Psoas muscle (tissue), 7 donors: ENCODE measurements at regions not wholly inside any gene's neighbourhood (a gene's known extent, or its start where the extent isn't known, plus 50 kb on each side); places are given as distances from the start of the nearest gene placed in this dataset.

Experiments used
- ATAC-seq, 4 donors: fragments of 200-7000 bp; cut with Tn5 transposase; one replicate each; pipeline ENCODE4 v1.9.1; 2020; ENCODE audit warnings: moderate library complexity in 3 of 4, mild to moderate bottlenecking in 2 of 4
- DNase-seq, 2 donors: peaks; one replicate each; pipeline ENCODE4 v3.0.0-alpha.2; 2020
- H3K27ac ChIP-seq: fragments of 200-600 bp; one replicate; pipeline ENCODE4 v1.8.0; 2022
- H3K27me3 ChIP-seq, 3 donors: fragments of 200-600 bp in 1 of 3; one replicate each; pipeline versions ENCODE4 v1.6.1 to v1.8.0; 2013 to 2022; ENCODE audit warnings: low read length in 2 of 3, mild to moderate bottlenecking in 2 of 3, moderate library complexity in 1 of 3; ENCODE audit not compliant: insufficient read depth in 3 of 3
- H3K36me3 ChIP-seq, 2 donors: fragments of 200-600 bp in 1 of 2; one replicate each; pipeline versions ENCODE4 v1.6.1 to v1.8.0; 2013 to 2022; ENCODE audit warnings: low read depth in 1 of 2, mild to moderate bottlenecking in 1 of 2, moderate library complexity in 1 of 2; ENCODE audit not compliant: insufficient read depth in 1 of 2
- H3K4me1 ChIP-seq: fragments of 200-600 bp; one replicate; pipeline ENCODE4 v1.8.0; 2022
- H3K4me3 ChIP-seq: fragments of 200-600 bp; one replicate; pipeline ENCODE4 v1.8.0; 2022; ENCODE audit warnings: mild to moderate bottlenecking
- H3K9me3 ChIP-seq: fragments of 200-600 bp; one replicate; pipeline ENCODE4 v1.8.0; 2022
- WGBS, 3 donors: extraction: QIAGEN DNeasy Blood & Tissue Kit; methylation state at CpG; one replicate each; pipeline versions ENCODE4 v1.1.6 to v1.1.7; 2013; 5-methylcytosine and 5-hydroxymethylcytosine counted together
- intact Hi-C, 2 donors: fragments of 100-400 bp; cut with DNase I; formaldehyde crosslinking; loops; one replicate each; pipeline versions ENCODE4 v1.11.0 to v1.14.2; 2022
- TF ChIP-seq, protein P1 (sequence below): fragments of 200-600 bp; IDR thresholded peaks from one replicate; pipeline ENCODE4 v1.8.0; 2022; ENCODE audit warnings: antibody characterized with exemption
- donor health status: healthy with polysubstance abuse.
- donor health status: DM: no; HTN: no; CAD: no; lungs with moderate emphysema.
- donor health status: Bipolar disorder and iron deficiency.
- donor health status: healthy.
- donor health status: DM: yes; HTN: yes; CAD: no.
- donor health status: DM: no; HTN: no; CAD: no.
- donor health status: DM: yes; HTN: yes; CAD: no.

DNA sequence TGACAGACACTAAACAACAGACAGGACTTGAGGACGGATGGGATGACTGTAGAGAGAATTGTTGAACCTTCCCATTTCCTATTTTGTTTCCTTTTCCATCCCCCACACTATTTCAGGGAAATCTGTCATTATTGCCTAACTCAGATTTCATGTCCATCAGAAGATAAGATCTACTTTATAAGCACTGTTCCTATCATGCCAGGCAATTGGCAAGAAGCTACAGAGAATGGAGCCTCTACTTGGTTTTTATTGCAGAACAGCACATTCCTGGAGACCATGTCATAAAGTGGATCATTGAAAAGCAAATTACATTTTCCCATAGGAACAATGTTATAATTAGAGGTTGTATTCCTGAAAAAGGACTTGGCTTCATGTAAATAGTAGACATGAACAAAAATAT is 173.7 kb upstream of the KIF2A start:
- H3K27ac ChIP-seq, result no peak overlapping the region
- TF ChIP-seq, protein P1, sequence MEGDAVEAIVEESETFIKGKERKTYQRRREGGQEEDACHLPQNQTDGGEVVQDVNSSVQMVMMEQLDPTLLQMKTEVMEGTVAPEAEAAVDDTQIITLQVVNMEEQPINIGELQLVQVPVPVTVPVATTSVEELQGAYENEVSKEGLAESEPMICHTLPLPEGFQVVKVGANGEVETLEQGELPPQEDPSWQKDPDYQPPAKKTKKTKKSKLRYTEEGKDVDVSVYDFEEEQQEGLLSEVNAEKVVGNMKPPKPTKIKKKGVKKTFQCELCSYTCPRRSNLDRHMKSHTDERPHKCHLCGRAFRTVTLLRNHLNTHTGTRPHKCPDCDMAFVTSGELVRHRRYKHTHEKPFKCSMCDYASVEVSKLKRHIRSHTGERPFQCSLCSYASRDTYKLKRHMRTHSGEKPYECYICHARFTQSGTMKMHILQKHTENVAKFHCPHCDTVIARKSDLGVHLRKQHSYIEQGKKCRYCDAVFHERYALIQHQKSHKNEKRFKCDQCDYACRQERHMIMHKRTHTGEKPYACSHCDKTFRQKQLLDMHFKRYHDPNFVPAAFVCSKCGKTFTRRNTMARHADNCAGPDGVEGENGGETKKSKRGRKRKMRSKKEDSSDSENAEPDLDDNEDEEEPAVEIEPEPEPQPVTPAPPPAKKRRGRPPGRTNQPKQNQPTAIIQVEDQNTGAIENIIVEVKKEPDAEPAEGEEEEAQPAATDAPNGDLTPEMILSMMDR, result no peak
- H3K9me3 ChIP-seq, result no peaks in the 10 kb centered on the region
- H3K36me3 ChIP-seq, result no peaks in the 10 kb centered on the region
- intact Hi-C loops, result no loop called here
- H3K4me1 ChIP-seq, result no peaks in the 10 kb centered on the region
- WGBS, 3 donors, result 53 to 57% (median 56%) methylated on average over 1 of the region's 1 CpG
- no peaks in the 10 kb centered on the region for H3K27me3 ChIP-seq
- DNase-seq, result no peak
- no peak overlapping the region for H3K4me3 ChIP-seq
- ATAC-seq, result no peak

- DNase-seq (no peak), ATAC-seq (no peak)
- TF ChIP-seq, protein P1, result no peak
- no peak overlapping the region for H3K27ac ChIP-seq
- H3K4me1 ChIP-seq, result no peaks in the 10 kb centered on the region
- WGBS, 3 donors, result 89 to 98% (median 90%) methylated on average over 1 of the region's 1 CpG
- no peaks in the 10 kb centered on the region for H3K9me3 ChIP-seq
- intact Hi-C loops, result no loop called here
- peaks cover 0 to 4% (median 0%) of the 10 kb centered on the region in 3 donors for H3K27me3 ChIP-seq
- no peak overlapping the region for H3K4me3 ChIP-seq
- no peaks in the 10 kb centered on the region for H3K36me3 ChIP-seq
These were observed 172.6 kb upstream of the KIF2A start for GRCh38 chr5:62133426-62133825.

GRCh38 chr5:62134811-62135210 is 171.2 kb upstream of the KIF2A start:
- peaks cover 0 to 4% (median 0%) of the 10 kb centered on the region in 3 donors for H3K27me3 ChIP-seq
- H3K4me1 ChIP-seq, result no peaks in the 10 kb centered on the region
- WGBS, 3 donors, result 82 to 89% (median 89%) methylated on average over 3 of the region's 3 CpGs
- no peak overlapping the region for H3K4me3 ChIP-seq
- no peaks in the 10 kb centered on the region for H3K9me3 ChIP-seq
- intact Hi-C loops, result no loop called here
- no peaks in the 10 kb centered on the region for H3K36me3 ChIP-seq
- no peak overlapping the region for H3K27ac ChIP-seq
- TF ChIP-seq, protein P1, result no peak
- no peak for DNase-seq
- ATAC-seq, result no peak

DNA sequence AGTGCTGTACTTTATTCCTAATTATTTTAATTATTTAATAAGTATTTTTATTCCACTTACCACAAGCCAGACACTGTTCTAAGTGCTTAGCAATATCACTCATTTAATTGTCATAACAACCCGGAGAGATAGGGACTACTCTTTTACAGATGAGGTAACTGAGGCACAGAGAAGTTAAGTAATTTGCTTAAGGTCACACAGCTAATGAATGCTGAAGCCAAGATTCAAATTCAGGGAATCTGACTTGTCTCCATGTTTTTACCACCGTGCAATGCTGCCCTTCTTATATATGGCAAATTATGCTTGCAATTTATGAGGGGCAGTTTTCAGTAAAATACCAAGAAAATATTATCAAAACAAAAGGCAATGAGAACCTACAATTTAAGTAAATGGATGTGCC is 168.4 kb upstream of the KIF2A start:
- TF ChIP-seq, protein P1, result no peak
- ATAC-seq, result no peak
- Histone ChIP-seq H3K4me3 (no peak overlapping the region), H3K4me1 (no peaks in the 10 kb centered on the region), H3K27me3 (peaks cover 0 to 4% (median 3%) of the 10 kb centered on the region in 3 donors), H3K27ac (no peak overlapping the region), H3K36me3 (no peaks in the 10 kb centered on the region), H3K9me3 (no peaks in the 10 kb centered on the region)
- 80 to 87% (median 80%) methylated on average over 2 of the region's 2 CpGs for WGBS, 3 donors
- no peak for DNase-seq
- intact Hi-C loops, result no loop called here

GRCh38 chr5:62138607-62139006 is 167.4 kb upstream of the KIF2A start:
- intact Hi-C loops, result no loop called here
- ATAC-seq (no peak), DNase-seq (no peak)
- Histone ChIP-seq H3K9me3 (no peaks in the 10 kb centered on the region), H3K4me1 (no peaks in the 10 kb centered on the region), H3K4me3 (no peak overlapping the region), H3K27me3 (peaks cover 0 to 4% (median 3%) of the 10 kb centered on the region in 3 donors), H3K27ac (no peak overlapping the region), H3K36me3 (no peaks in the 10 kb centered on the region)
- 28 to 38% (median 34%) methylated on average over 7 of the region's 7 CpGs for WGBS, 3 donors
- TF ChIP-seq, protein P1, result no peak
